AG20443 (cell line): ENCODE measurements at regions not wholly inside any gene's neighbourhood (a gene's known extent, or its start where the extent isn't known, plus 50 kb on each side); places are given as distances from the start of the nearest gene placed in this dataset.
A peak's percentile ranks its signal among the peaks of the same experiment; 100 is the strongest.

Experiments used
- DNase-seq: peaks from one replicate; pipeline ENCODE4 v3.0.0; 2012; ENCODE audit warnings: low spot score, mixed read lengths

DNA sequence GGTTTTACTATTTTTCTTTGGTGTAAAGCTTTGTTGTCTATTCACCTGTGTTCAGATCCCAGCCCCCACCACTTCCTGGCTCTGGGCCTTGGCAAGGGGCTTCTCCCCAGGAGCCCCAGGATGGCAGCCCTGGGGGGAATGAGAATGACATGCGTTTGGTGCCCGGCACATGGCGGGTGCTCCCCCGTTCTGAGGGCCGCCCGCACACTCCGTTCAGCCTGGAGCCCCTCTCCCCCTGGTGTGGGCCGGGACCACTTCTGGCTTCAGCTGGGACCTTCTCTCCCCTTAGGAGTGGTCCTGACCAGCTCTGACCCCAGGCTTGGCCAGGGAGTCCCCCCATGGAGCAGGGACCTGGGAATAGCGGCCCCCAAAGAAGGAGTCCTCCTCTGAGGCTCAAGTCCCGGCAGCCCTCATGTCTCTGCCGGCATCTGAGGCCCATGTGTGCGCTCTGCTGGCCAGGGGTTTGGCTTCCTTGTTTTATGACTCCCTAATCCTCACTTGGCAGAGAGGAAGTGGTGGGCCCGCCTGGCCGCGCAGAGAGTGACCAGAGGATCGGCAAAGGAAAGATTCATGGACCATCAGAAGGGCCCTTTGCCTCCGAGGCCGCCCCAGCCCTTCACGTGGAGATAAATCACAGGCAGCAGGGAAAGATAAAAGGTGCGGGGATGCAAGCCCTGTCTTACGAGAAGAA lies 57.0 kb upstream of the LMX1B start:
- DNase-seq, result peak; percentile 10

DNA sequence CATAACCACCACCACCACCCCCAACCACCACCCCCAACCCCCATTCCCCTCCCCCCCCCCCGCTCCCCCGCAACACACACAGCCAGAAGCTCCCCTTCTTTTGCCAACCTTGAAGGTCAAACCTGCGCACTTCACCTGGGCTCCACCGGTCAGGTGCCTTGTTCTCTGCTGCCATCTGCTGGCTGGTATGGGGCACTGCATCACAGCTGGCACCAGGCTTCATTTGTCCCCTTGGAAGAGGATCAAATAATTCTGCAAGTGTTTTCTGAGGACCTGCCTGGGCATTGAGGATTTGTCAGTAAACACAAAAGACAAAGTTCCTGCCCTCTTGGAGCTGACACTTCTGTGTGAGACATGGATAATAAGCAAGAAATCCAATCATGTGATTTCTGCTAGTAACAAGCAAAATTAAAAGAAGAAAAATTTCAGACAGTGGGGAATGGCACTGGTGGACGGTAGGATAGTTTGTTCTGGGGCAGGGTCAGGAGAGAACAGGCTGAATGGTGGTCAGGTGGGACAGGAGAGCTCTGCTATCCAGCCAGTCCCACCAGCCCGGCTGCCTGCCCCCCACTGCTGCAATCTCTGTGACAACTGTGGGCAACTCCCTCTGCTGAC lies 55.6 kb upstream of the LMX1B start:
- DNase-seq, result peak; percentile 82

DNA sequence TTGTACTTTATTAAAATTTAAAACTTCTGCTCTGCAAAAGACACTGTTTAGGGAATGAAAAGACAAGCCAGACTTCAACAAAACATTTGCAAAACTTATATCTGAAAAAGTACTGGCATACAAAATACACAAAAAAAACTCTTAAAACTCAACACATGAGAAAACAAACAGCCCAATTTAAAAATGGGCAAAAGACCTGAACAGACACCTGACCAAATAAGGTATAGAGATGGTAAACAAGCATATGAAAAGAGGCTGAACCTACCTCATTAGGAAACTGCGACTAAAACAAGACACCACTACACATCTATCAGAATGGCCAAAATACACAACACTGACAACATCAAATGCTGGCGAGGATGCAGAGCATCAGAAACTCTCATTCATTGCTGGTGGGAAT lies 54.4 kb upstream of the LMX1B start:
- DNase-seq, result no peak

DNA sequence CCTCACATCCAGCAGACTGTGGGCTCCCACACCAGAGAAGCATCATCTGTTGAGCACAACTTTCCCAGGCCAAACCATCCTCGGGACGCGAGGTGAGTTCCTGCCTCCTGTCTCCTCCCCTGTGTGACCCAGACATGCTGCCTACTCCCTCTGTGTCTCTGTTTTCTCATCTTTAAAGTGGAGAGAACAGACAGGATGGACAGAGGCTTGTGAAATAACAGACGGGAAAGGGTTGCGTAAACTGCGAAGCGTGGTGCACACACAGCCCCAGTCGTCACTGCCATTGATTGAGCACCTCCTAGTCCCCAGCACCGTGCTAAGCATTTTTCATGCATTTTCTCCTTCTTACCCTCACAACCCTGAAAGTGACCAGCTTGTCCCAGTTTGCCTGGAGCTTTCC lies 52.1 kb upstream of the LMX1B start:
- DNase-seq, result peak; percentile 6

DNA sequence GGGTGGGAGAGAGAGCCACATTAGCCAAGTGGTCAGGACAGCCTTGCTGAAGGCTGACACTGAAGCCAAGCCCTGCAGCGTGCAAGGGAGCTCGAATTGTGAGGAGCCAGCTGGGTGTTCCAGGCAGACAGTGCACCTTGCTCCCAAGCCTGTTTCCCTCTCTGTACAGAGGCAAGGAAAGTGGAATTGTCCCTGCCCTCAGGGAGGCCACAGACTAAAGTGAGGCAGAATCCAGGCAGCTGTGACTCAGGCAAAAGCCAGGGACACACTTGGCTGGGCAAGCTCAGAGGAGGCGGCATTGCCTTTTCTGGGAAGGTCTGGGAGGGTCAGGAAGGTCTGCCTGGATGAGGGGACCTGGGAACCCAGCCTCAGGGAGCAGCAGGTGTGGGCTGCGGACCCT lies 50.2 kb upstream of the LMX1B start:
- DNase-seq, result peak; percentile 6
